Esophagus squamous epithelium (tissue), 5 donors: ENCODE measurements at regions not wholly inside any gene's neighbourhood (a gene's known extent, or its start where the extent isn't known, plus 50 kb on each side); places are given as distances from the start of the nearest gene placed in this dataset.

Experiments used
- DNase-seq: peaks from one replicate; lab custom pipeline; 2025; lab: John Stamatoyannopoulos, UW
- H3K27ac ChIP-seq, 4 donors: fragments of 200-600 bp; sonication (generic); one replicate each; pipeline ENCODE4 v1.5.1; 2016 to 2019; ENCODE audit warnings: mild to moderate bottlenecking in 1 of 4
- H3K27me3 ChIP-seq, 4 donors: fragments of 200-600 bp; sonication (generic); 1 replicate in 3 of 4; 2 replicates in 1 of 4; pipeline versions ENCODE4 v1.5.1 to v1.6.0; 2017 to 2021; ENCODE audit warnings: antibody characterized with exemption in 1 of 4
- H3K36me3 ChIP-seq, 3 donors: fragments of 200-600 bp; sonication (generic); one replicate each; pipeline ENCODE4 v1.5.1; 2016 to 2019
- H3K4me1 ChIP-seq, 3 donors: fragments of 200-600 bp; sonication (generic); one replicate each; pipeline ENCODE4 v1.5.1; 2017 to 2019
- H3K4me3 ChIP-seq, 4 donors: fragments of 200-600 bp; sonication (generic); 1 replicate in 3 of 4; 2 replicates in 1 of 4; pipeline ENCODE4 v1.5.1; 2016 to 2019; ENCODE audit warnings: mild to moderate bottlenecking in 2 of 4, moderate library complexity in 1 of 4
- H3K9me3 ChIP-seq, 3 donors: fragments of 200-600 bp; sonication (generic); one replicate each; pipeline ENCODE4 v1.5.1; 2016 to 2019
- CTCF ChIP-seq, 6 experiments: fragments of 450-650 bp in 4 of 6; fragments of 200-600 bp in 2 of 6; sonication (generic) in 2 of 6; IDR thresholded peaks; one replicate each; pipeline ENCODE4 v1.5.1; 2016 to 2019; ENCODE audit warnings: antibody characterized with exemption in 6 of 6, mild to moderate bottlenecking in 4 of 6, moderate library complexity in 4 of 6
- POLR2A ChIP-seq, 4 donors: fragments of 450-650 bp; IDR thresholded peaks; one replicate each; pipeline ENCODE4 v1.6.1; 2017; ENCODE audit warnings: antibody characterized with exemption in 4 of 4, mild to moderate bottlenecking in 4 of 4, moderate library complexity in 3 of 4
- WGBS, 2 donors: methylation state at CpG; one replicate each; pipeline ENCODE4 v1.1.5; 2018; 5-methylcytosine and 5-hydroxymethylcytosine counted together
- intact Hi-C: fragments of 100-400 bp; cut with DNase I; formaldehyde crosslinking; loops from one replicate; pipeline ENCODE4 v1.15.0; 2022
- donor health status: DM: yes; HTN: yes; CAD: no.

- Histone ChIP-seq H3K9me3 (no peaks in the 10 kb centered on the region), H3K4me3 (no peak overlapping the region), H3K36me3 (no peaks in the 10 kb centered on the region), H3K27me3 (peaks cover 0 to 28% (median 0%) of the 10 kb centered on the region in 4 donors), H3K4me1 (peaks cover 0 to 24% (median 5%) of the 10 kb centered on the region in 3 donors), H3K27ac (peak overlapping the region in 1 of 4 donors; percentile 41)
- intact Hi-C loops, result no loop called here
- DNase-seq, result no peak
- TF ChIP-seq CTCF (IDR thresholded peaks at IDR 0.05) (no peak), POLR2A (IDR thresholded peaks at IDR 0.05) (no peak)
- WGBS, 2 donors, result 17 to 47% methylated on average over 1 of the region's 1 CpG
Observed at GRCh38 chr1:177586429-177586828, 383.4 kb downstream of the SEC16B start.

GRCh38 chr1:177585302-177586220 is 384.3 kb downstream of the SEC16B start:
- Histone ChIP-seq H3K4me3 (no peak overlapping the region), H3K9me3 (no peaks in the 10 kb centered on the region), H3K27ac (peak overlapping the region in 3 of 4 donors; percentile 16 to 57 (median 41)), H3K36me3 (no peaks in the 10 kb centered on the region), H3K27me3 (peaks cover 0 to 22% (median 0%) of the 10 kb centered on the region in 4 donors), H3K4me1 (peaks cover 0 to 24% (median 5%) of the 10 kb centered on the region in 3 donors)
- TF ChIP-seq CTCF (IDR thresholded peaks at IDR 0.05) (no peak), POLR2A (IDR thresholded peaks at IDR 0.05) (no peak)
- no peak for DNase-seq
- 15 to 22% methylated on average over 3 of the region's 3 CpGs for WGBS, 2 donors
- intact Hi-C loops, result no loop called here

GRCh38 chr1:177573901-177574300 is 396.0 kb downstream of the SEC16B start:
- intact Hi-C loops, result no loop called here
- H3K4me3 ChIP-seq, result no peak overlapping the region
- H3K27me3 ChIP-seq, result peaks cover 0 to 24% (median 0%) of the 10 kb centered on the region in 4 donors
- 43 to 57% methylated on average over 2 of the region's 2 CpGs for WGBS, 2 donors
- no peaks in the 10 kb centered on the region for H3K9me3 ChIP-seq
- no peak for DNase-seq
- H3K4me1 ChIP-seq, result peaks cover 0 to 7% (median 0%) of the 10 kb centered on the region in 3 donors
- H3K36me3 ChIP-seq, result no peaks in the 10 kb centered on the region
- H3K27ac ChIP-seq, result no peak overlapping the region
- TF ChIP-seq POLR2A (IDR thresholded peaks at IDR 0.05), result no peak
- TF ChIP-seq CTCF (IDR thresholded peaks at IDR 0.05), result no peak

GRCh38 chr1:177571485-177572076 is 398.3 kb downstream of the SEC16B start:
- Histone ChIP-seq H3K36me3 (no peaks in the 10 kb centered on the region), H3K27me3 (peaks cover 0 to 8% (median 0%) of the 10 kb centered on the region in 4 donors), H3K27ac (no peak overlapping the region), H3K4me1 (peaks cover 0 to 7% (median 0%) of the 10 kb centered on the region in 3 donors), H3K9me3 (no peaks in the 10 kb centered on the region), H3K4me3 (no peak overlapping the region)
- intact Hi-C loops, result no loop called here
- no peak for DNase-seq
- no peak for TF ChIP-seq POLR2A (IDR thresholded peaks at IDR 0.05)
- WGBS, 2 donors, result 0 to 46% methylated on average over 1 to 4 of the region's 5 CpGs

- TF ChIP-seq CTCF (IDR thresholded peaks at IDR 0.05) (no peak), POLR2A (IDR thresholded peaks at IDR 0.05) (no peak)
- H3K27ac ChIP-seq, result no peak overlapping the region
- DNase-seq, result no peak
- H3K4me1 ChIP-seq, result peaks cover 0 to 7% (median 0%) of the 10 kb centered on the region in 3 donors
- WGBS, 2 donors, result 46 to 67% methylated on average over 1 of the region's 1 CpG
- peaks cover 0 to 3% (median 0%) of the 10 kb centered on the region in 4 donors for H3K27me3 ChIP-seq
- H3K4me3 ChIP-seq, result no peak overlapping the region
- no peaks in the 10 kb centered on the region for H3K9me3 ChIP-seq
- intact Hi-C loops, result no loop called here
- no peaks in the 10 kb centered on the region for H3K36me3 ChIP-seq
Observed at GRCh38 chr1:177571076-177571475, 398.8 kb downstream of the SEC16B start.
